HG02610 (cell line): ENCODE measurements at regions not wholly inside any gene's neighbourhood (a gene's known extent, or its start where the extent isn't known, plus 50 kb on each side); places are given as distances from the start of the nearest gene placed in this dataset.

ENCODE experiments used
- ATAC-seq: cut with Tn5 transposase; IDR thresholded peaks from one replicate; pipeline ENCODE4 v1.9.1; 2021; ENCODE audit warnings: mild to moderate bottlenecking, moderate library complexity; ENCODE audit not compliant: unreplicated experiment

- ATAC-seq = no peak
Observed at GRCh38 chr22:47793304-47794101, 1031.1 kb downstream of the TBC1D22A start.

GRCh38 chr22:47789171-47789570 is 1026.7 kb downstream of the TBC1D22A start:
- ATAC-seq = no peak

DNA sequence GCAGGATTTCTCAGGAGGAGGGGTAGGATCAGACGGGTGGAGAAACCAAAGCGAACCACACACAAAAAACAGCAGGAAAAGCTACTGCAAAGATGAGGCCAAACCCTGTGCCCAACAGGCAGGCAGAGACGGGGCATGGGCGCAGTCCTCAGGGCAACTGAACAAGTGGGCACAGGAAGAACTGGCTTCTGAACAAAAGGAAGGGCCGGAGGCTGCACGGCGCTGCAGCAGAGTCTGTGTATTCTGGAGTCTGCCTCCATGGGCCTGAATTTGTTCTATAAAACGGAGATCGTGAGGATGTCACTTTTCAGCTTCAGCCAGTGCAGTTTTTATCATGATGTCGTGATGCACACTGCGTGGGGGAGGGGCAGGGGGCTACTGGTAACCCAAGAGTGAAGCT is 1026.0 kb downstream of the TBC1D22A start:
- ATAC-seq = no peak

GRCh38 chr22:47787501-47788227 is 1025.2 kb downstream of the TBC1D22A start:
- ATAC-seq = no peak

DNA sequence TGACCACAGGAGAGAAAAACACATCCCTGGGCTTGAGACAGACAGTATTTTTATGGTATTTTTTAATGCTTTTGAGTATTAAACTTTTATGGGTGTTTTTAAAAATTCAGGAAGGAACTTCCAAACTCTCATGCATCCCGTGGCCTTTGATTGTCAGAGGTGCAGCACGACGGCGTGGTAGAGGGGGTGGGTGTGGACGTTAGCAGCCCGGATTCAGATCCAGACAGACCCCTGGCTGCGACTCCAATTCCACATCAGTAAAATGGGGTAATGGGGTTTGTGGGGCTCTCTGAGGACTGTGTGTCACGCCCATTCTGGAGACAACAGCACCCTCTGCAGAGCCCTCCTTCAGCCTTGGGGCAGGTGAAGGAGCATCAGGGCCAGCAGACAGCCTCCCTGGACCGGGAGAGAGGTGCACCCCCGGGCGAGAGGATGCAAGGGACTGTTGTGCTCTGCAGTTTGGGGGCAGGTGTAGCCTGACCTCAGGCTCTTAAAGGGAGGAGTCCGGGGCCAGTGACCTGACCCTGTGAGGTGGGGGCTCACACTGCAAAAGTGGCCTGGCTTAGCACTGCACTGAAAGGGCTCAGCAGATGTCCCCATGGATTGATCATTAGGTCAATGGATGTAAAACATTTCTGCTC is 1024.3 kb downstream of the TBC1D22A start:
- no peak for ATAC-seq

GRCh38 chr22:47784991-47785390 is 1022.5 kb downstream of the TBC1D22A start:
- no peak for ATAC-seq

GRCh38 chr22:47784367-47784983 is 1022.0 kb downstream of the TBC1D22A start:
- ATAC-seq = no peak

- ATAC-seq = no peak
Observed at GRCh38 chr22:47783433-47784366, 1021.2 kb downstream of the TBC1D22A start.

- ATAC-seq = no peak
Observed at GRCh38 chr22:47782328-47783075, 1020.1 kb downstream of the TBC1D22A start.

- no peak for ATAC-seq
Observed at GRCh38 chr22:47781427-47782111, 1019.1 kb downstream of the TBC1D22A start.

DNA sequence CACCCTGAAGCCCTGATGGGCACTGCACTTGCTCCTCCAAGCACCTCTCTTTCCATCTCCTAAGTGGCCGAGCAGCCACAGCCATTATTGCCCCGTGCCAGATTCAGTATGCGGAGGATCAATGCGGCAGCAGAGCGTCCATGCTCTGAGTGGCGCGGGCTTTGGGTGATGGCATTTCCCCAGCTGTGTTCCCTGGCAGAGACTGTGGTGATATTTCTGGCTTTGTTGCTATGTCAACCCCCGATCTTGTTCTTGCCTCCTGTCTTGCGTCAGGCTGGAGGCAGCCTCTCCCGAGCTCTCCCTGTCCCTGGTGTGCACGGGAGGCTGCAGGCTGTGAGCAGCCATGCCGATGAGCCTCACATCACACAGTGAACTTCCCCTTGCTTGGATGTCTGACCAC is 1018.6 kb downstream of the TBC1D22A start:
- ATAC-seq = no peak

DNA sequence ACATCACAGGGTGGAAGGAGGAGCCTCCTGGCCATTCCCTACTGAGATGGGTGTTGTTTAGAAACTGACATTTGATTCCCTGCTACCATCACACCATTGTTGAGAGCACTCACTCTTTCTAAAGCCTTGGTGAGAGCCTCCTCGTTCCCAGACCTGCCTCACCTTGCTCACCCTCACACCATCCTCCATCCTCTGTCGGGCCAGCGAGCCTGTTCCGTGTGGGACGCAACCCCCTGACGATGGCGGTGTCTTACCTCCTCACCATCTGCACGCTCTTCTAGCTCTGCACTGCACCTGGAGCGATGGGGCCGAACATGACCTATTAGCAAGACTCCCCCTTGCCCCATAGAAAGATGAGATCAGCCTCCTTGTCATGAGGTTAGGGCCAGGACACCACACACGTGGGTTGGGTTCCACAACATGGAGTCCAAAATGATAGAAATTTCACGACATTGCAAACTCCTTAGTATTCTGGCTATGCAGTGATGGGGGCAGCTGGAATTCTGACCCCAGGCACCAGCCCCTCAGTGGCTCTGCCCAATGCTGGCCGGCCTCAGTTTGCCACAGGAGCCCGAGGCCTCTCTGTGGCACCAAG is 1017.9 kb downstream of the TBC1D22A start:
- ATAC-seq = no peak

GRCh38 chr22:47779474-47779873 is 1017.0 kb downstream of the TBC1D22A start:
- ATAC-seq = no peak

GRCh38 chr22:47778160-47778658 is 1015.8 kb downstream of the TBC1D22A start:
- no peak for ATAC-seq

- no peak for ATAC-seq
Observed at GRCh38 chr22:47777426-47777825, 1015.0 kb downstream of the TBC1D22A start.

DNA sequence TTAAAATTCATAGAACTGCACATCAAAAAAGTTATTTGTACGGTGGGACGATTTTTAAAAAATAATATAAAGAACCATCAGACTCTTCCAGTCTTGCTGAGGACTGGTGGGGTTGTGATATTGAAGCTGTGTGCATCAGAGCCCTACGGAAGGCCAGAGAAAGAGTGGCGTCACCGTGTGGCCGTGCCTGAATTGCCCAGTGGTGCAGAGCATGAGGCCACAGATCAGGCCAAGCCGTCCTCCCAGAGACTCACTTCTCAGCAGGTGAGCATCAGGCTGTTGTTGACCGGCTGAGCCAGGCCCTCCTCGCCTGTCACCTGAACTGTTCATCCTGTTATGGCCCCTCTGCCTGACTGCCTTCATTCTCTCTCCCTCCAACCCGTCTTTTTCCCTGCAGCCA is 1013.9 kb downstream of the TBC1D22A start:
- ATAC-seq = no peak

GRCh38 chr22:47775686-47776085 is 1013.2 kb downstream of the TBC1D22A start:
- ATAC-seq = no peak

DNA sequence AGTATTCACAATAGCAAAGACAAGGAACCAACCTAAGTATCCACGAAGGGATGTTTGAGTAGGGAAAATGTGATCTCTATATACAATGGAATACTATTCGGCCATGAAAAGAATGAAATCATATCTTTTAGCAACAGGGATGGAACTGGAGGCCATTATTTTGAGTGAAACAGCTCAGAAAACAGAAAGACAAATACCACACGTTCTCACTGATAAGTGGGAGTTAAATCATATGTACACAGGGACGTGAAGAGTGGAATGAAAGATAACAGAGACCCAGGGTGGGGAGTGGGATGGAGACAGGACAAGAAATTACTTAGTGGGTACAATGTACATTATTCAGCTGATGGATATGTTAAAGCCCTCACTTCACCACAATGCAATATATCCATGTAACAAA is 1012.7 kb downstream of the TBC1D22A start:
- no peak for ATAC-seq
